Activated CD8-positive, alpha-beta memory T cell treated with anti-CD3 and anti-CD28 coated beads for 1 hour (primary cell): ENCODE measurements at regions not wholly inside any gene's neighbourhood (a gene's known extent, or its start where the extent isn't known, plus 50 kb on each side); places are given as distances from the start of the nearest gene placed in this dataset.

Source experiments
- DNase-seq, 2 donors: peaks; one replicate each; pipeline ENCODE4 v3.0.0-alpha.2; 2020; ENCODE audit warnings: low read depth in 1 of 2; ENCODE audit errors: extremely low read depth in 1 of 2

DNA sequence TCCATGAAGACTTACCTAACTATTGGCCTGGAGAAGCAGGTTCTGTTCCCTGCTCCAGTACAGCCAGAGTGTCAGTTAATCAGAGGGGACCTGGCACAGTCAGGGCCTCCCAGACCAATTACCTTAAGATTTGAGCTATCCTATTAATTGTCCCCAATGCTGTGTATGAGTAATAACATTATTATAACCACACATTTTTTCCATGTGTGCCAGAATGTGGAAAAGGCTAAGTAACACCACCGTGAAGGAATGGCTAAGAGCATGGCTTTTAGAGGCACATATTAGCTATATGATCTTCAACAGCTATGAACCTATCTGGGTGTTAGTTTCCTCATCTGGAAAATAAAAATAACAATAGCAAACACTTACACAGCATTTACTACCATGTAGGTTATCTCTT is 111.1 kb upstream of the RAP1B start:
- DNase-seq = no peak

DNA sequence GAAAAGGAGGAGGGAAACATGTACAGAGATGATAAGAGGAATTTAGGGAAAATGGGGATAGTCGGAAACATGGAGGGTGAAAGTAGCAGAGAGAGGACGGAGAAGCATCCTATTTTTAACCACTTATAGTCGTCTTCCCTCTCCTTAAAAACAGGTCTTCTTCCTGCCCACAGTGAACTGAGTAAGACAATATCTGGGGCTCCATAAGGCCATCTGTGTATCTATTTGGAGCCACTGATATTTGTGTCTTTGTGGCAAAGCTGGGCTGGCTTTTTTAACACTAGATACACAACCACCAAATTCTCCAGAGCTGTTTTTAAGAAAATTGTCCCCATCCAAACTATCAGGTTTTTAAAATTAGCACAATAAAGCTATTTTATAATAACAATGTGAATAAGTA is 109.5 kb upstream of the RAP1B start:
- no peak for DNase-seq

DNA sequence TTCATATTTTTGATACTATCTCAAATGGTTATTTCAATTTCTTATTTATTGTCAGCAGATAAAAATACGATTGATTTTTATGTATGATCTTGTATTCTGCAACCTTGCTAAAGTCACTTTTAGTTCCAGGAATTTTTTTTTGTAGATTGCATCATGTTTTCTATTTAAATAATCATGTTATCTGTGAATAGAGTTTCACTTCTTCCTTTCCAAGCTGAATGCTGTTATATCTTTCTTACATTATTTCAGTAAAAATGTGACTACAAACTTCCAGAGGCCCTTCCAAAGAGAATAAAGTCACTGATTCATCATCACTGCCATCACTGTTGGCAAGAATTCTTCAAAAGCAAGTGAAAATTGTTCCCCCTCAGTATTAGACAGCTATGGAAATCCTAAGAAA is 104.7 kb upstream of the RAP1B start:
- DNase-seq = no peak

DNA sequence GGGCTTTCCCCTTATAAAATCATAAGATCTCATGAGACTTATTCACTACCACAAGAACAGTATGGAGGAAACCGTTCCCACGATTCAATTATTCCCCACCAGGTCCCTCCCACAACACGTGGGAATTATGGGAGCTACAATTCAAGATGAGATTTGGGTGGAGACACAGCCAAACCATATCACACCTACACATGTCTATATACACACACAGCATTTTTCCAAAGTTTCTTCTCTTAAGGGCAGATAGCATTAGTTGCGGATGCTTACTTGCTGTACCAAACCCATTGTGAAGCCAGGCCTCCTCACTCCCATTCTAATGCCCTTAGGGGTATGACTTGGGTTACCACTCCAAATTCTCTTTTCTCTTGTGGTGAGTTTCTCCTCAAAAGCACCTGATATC is 104.1 kb upstream of the RAP1B start:
- no peak for DNase-seq

- no peak for DNase-seq
These were observed 103.0 kb upstream of the RAP1B start for GRCh38 chr12:68507657-68508056.

GRCh38 chr12:68508576-68508975 is 102.1 kb upstream of the RAP1B start:
- DNase-seq = no peak

- no peak for DNase-seq
These were observed 101.5 kb upstream of the RAP1B start for GRCh38 chr12:68509242-68509641.

- no peak for DNase-seq
These were observed 100.3 kb upstream of the RAP1B start for GRCh38 chr12:68510397-68510796.

DNA sequence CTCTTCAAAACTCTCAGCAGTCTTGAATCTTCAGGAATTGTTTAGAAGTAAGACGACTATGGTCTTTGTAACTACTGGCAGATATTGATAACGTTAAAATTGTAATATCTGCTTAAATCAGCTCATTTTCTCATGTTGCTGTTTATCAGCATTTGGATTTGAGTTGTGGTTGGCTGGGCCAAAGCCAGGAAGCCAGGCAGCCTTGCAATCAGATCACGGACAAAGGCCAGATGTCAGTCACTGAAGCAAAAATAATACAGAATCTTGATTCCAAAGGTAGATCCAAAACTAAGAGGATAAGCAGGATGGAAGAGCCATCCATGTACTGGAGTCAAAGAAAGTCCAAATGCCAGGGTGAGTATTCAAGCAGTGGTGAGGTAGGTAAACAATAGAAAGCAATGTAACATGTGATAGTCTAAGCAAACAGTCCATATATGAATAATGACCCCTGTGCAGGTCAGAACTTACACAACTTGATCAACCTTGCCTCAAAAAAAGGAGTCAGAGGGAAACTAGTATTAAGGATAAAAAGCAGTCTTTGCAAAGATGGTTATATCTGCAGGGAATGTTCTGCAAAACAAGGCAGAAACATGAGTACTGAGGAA is 95.8 kb upstream of the RAP1B start:
- DNase-seq = no peak

DNA sequence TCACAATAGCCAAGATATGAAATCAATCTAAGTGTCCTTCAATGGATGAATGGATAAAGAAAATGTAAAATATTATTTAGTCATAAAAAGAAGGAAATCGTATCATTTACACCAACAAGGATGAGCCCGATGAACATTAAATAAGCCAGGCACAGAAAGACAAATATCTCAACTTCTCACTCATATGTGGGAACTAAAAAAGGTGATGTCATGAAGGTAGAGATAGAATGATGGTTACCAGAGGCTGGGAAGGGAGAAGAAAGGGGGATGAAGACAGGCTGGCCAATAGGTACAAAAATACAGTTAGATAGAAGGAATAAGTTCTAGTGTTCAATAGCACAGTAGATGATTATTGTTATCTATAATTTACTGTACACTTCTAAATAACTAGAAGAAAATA is 94.9 kb upstream of the RAP1B start:
- DNase-seq = no peak

- DNase-seq = no peak
These were observed 89.3 kb upstream of the RAP1B start for GRCh38 chr12:68521321-68521839.

- DNase-seq = no peak
These were observed 88.7 kb upstream of the RAP1B start for GRCh38 chr12:68521848-68522502.

GRCh38 chr12:68529466-68529865 is 81.2 kb upstream of the RAP1B start:
- no peak for DNase-seq

GRCh38 chr12:68529869-68530268 is 80.8 kb upstream of the RAP1B start:
- DNase-seq = no peak

- no peak for DNase-seq
These were observed 80.4 kb upstream of the RAP1B start for GRCh38 chr12:68530299-68530698.

- DNase-seq = no peak
These were observed 79.7 kb upstream of the RAP1B start for GRCh38 chr12:68530965-68531364.

DNA sequence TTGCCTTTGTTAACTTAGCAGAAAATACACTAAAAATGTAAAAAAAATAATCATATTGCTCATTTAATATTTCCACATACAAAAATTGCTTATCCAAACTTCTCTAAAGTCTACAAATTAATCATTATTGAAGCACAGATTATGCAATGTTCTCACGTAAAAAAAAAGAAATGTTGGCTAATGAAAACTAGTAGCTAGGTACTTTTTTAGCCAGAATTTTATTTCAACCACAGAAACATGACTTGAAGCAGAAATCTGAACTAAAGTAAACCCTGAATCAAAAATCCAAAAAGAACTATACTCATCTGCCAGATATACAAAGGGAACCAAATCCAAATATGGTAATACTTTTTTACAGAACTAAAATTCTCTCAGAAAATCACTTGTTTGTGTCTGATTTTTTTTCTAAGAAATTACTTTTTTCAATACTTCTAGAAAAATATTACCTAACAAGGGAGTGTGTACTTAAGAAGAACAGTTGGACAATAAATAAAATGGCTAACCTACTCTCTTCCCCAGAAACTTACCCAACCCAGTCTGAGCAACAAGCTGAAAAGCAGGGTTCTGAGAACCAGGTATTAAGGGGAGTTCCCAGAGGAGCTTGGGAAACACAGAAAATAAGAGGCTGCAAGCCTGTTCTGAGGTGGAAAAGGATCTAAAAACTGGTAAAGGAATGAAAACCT is 78.4 kb upstream of the RAP1B start:
- no peak for DNase-seq

DNA sequence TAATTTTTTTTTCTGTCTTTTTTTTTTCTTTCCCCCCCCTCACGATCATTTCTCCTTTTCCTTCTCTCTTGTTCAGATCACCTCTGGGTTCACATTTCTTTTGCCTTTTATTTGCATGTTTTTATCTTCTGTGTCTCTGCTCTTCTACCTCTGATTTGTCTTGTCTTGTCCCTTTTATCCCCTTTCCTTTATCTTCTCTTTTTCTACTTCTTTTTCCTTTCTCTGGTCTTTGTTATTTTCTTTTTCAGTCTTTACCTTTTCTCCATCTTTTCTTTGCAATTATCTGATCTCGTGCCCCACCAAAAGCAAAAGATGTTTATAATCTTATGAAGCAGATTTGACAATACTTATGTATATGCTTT is 77.8 kb upstream of the RAP1B start:
- no peak for DNase-seq

GRCh38 chr12:68534108-68534507 is 76.6 kb upstream of the RAP1B start:
- no peak for DNase-seq

GRCh38 chr12:68536885-68537485 is 73.7 kb upstream of the RAP1B start:
- DNase-seq = no peak

DNA sequence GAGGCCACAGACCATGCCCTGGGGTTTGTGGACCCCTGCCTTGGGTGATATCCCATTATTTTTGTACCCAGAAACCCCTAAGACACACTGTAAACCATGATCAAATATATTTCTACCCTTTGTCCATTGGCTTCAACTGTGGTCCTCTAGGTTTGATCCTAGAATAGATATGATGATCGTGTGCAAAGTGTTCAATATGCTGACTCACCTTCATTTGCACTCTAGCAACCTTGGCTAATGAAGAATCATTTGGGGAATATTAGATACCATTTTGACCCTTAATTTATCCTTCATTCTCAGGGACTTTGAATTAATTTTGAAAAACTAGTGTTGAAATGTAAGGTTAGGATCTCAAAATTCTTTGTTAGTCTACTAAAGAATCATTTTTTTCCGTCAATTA is 73.1 kb upstream of the RAP1B start:
- DNase-seq = no peak
